Trophoblast cell (in vitro differentiated cells and primary cell): ENCODE measurements at regions not wholly inside any gene's neighbourhood (a gene's known extent, or its start where the extent isn't known, plus 50 kb on each side); places are given as distances from the start of the nearest gene placed in this dataset.

Experiments
- DNase-seq, 2 donors: peaks; one replicate each; pipeline ENCODE4 v3.0.0-alpha.2; 2016
- H2AFZ ChIP-seq: 2 replicates; pipeline ENCODE4 v1.6.1; 2013; ENCODE audit warnings: low read length, moderate library complexity, mild to moderate bottlenecking; ENCODE audit not compliant: insufficient read depth, poor library complexity
- H2AK5ac ChIP-seq: 2 replicates; pipeline ENCODE4 v1.6.1; 2013; ENCODE audit warnings: mild to moderate bottlenecking, low read length
- H2BK120ac ChIP-seq: 2 replicates; pipeline ENCODE4 v1.6.1; 2013; ENCODE audit warnings: low read length, mild to moderate bottlenecking, moderate library complexity; ENCODE audit not compliant: insufficient read depth, poor library complexity
- H2BK12ac ChIP-seq: 2 replicates; pipeline ENCODE4 v1.6.1; 2013; ENCODE audit warnings: mild to moderate bottlenecking, low read length, moderate library complexity
- H2BK5ac ChIP-seq: 2 replicates; pipeline ENCODE4 v1.6.1; 2013; ENCODE audit warnings: low read length, low read depth, moderate library complexity, mild to moderate bottlenecking; ENCODE audit not compliant: poor library complexity
- H3K14ac ChIP-seq: 2 replicates; pipeline ENCODE4 v1.6.1; 2013; ENCODE audit warnings: mild to moderate bottlenecking, low read length
- H3K18ac ChIP-seq: 2 replicates; pipeline ENCODE4 v1.6.1; 2013; ENCODE audit warnings: mild to moderate bottlenecking, low read length
- H3K23ac ChIP-seq: 2 replicates; pipeline ENCODE4 v1.6.1; 2013; ENCODE audit warnings: low read length
- H3K27ac ChIP-seq: 2 replicates; pipeline ENCODE4 v1.5.1; 2013; ENCODE audit warnings: low read depth, mild to moderate bottlenecking, inconsistent platforms, low read length, moderate library complexity
- H3K27me3 ChIP-seq: 2 replicates; pipeline ENCODE4 v1.6.1; 2013; ENCODE audit warnings: inconsistent platforms, mild to moderate bottlenecking, low read length, moderate library complexity; ENCODE audit not compliant: insufficient read depth
- H3K36me3 ChIP-seq, 2 experiments: 1 replicate in 1 of 2; 2 replicates in 1 of 2; pipeline ENCODE4 v1.6.1; 2013; ENCODE audit warnings: low read length in 2 of 2, mild to moderate bottlenecking in 2 of 2, moderate library complexity in 1 of 2; ENCODE audit not compliant: insufficient read depth in 2 of 2, control insufficient read depth in 1 of 2
- H3K4ac ChIP-seq: 2 replicates; pipeline ENCODE4 v1.6.1; 2013; ENCODE audit warnings: low read depth, mild to moderate bottlenecking, low read length, moderate library complexity
- H3K4me1 ChIP-seq, 2 experiments: 1 replicate in 1 of 2; 2 replicates in 1 of 2; pipeline ENCODE4 v1.6.1; 2013; ENCODE audit warnings: low read length in 2 of 2, mild to moderate bottlenecking in 2 of 2, moderate library complexity in 1 of 2; ENCODE audit not compliant: insufficient read depth in 2 of 2, control insufficient read depth in 1 of 2
- H3K4me2 ChIP-seq: 2 replicates; pipeline ENCODE4 v1.6.1; 2013; ENCODE audit warnings: inconsistent platforms, mild to moderate bottlenecking, low read length, moderate library complexity
- H3K4me3 ChIP-seq: 2 replicates; pipeline ENCODE4 v1.5.1; 2013; ENCODE audit warnings: mild to moderate bottlenecking, low read depth, low read length, inconsistent platforms
- H3K79me1 ChIP-seq: one replicate; pipeline ENCODE4 v1.6.1; 2013; ENCODE audit warnings: low read length
- H3K79me2 ChIP-seq: 2 replicates; pipeline ENCODE4 v1.6.1; 2013; ENCODE audit warnings: low read length, mild to moderate bottlenecking; ENCODE audit not compliant: control insufficient read depth, insufficient read depth, poor library complexity
- H3K9ac ChIP-seq: 2 replicates; pipeline ENCODE4 v1.6.1; 2013; ENCODE audit warnings: mild to moderate bottlenecking, low read length
- H3K9me3 ChIP-seq: 2 replicates; pipeline ENCODE4 v1.6.1; 2013; ENCODE audit warnings: low read depth, mild to moderate bottlenecking, control low read depth, inconsistent platforms, low read length; ENCODE audit not compliant: insufficient read depth
- H4K12ac ChIP-seq: 2 replicates; pipeline ENCODE4 v1.6.1; 2013; ENCODE audit warnings: low read depth, mild to moderate bottlenecking, low read length, moderate library complexity
- H4K8ac ChIP-seq: 2 replicates; pipeline ENCODE4 v1.6.1; 2013; ENCODE audit warnings: low read depth, mild to moderate bottlenecking, low read length, moderate library complexity
- H4K91ac ChIP-seq: one replicate; pipeline ENCODE4 v1.6.1; 2013; ENCODE audit warnings: low read depth, mild to moderate bottlenecking, low read length, moderate library complexity
- WGBS: extraction: QIAGEN DNeasy Blood & Tissue Kit; methylation state at CpG from one replicate; pipeline ENCODE4 v1.1.7; 2013; ENCODE audit warnings: missing lambda C conversion rate; ENCODE audit not compliant: insufficient read length, insufficient coverage; ENCODE audit errors: extremely low coverage; 5-methylcytosine and 5-hydroxymethylcytosine counted together

DNA sequence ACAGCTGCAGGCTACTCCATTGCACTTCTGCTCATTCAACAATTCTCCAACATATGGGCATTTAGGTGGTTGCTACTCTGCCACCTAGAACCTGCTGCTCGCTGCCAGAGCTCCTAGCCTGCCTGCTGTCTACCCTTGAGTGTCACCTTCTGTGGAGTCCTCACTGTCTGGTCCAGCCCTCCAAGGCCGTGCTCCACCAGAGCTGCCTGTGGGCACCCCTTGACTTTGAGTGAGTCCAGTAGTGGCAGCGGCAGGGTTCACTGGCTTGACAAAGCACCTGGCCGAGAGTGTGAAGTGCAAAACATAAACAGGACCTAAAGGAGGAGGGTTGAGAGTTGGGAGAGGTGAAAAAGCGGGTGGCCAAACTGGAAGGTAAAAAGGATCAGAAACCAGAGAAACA lies 120.3 kb upstream of the DNAH14 start:
- no peaks in the 10 kb centered on the region for H3K36me3 ChIP-seq
- no peak overlapping the region for H2BK12ac ChIP-seq
- no peak overlapping the region for H3K9ac ChIP-seq
- H4K91ac ChIP-seq = no peak overlapping the region
- H3K23ac ChIP-seq = no peak overlapping the region
- peaks cover 7% of the 10 kb centered on the region for H3K9me3 ChIP-seq
- H3K27me3 ChIP-seq = no peaks in the 10 kb centered on the region
- no peak overlapping the region for H2BK120ac ChIP-seq
- H3K4me3 ChIP-seq = no peak overlapping the region
- no peaks in the 10 kb centered on the region for H3K4me1 ChIP-seq
- H2AFZ ChIP-seq = no peak overlapping the region
- no peak overlapping the region for H3K27ac ChIP-seq
- no peaks in the 10 kb centered on the region for H3K79me1 ChIP-seq
- DNase-seq = no peak
- H3K14ac ChIP-seq = no peak overlapping the region
- no peak overlapping the region for H3K4ac ChIP-seq
- H2BK5ac ChIP-seq = no peak overlapping the region
- H3K4me2 ChIP-seq = no peak overlapping the region
- no peak overlapping the region for H4K8ac ChIP-seq
- H2AK5ac ChIP-seq = no peak overlapping the region
- no CpG with 5 or more reads among the region's 5 CpGs for WGBS
- no peak overlapping the region for H3K18ac ChIP-seq
- no peaks in the 10 kb centered on the region for H3K79me2 ChIP-seq
- no peak overlapping the region for H4K12ac ChIP-seq

DNA sequence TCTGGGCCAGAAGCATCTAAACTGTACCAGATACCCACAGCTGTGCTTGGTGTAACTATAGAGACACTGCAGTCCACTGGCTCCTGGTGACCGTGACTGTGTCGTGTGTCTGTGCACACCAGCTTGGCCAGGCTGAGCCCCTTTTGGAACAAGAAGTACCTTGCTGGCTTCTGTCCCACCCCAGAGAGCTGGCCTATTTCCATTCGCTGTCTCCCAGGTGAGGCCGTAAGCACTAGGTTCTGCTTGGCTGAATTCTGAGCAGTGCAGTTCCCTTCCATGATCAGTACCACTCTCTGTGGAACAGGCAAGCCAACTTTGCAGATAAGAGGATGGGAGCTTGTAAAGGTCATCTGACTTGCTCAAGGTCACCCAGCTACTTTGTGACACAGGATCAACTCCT lies 119.9 kb upstream of the DNAH14 start:
- WGBS = no CpG with 5 or more reads among the region's 4 CpGs
- no peak overlapping the region for H2AFZ ChIP-seq
- no peaks in the 10 kb centered on the region for H3K79me1 ChIP-seq
- no peak overlapping the region for H4K8ac ChIP-seq
- H3K18ac ChIP-seq = no peak overlapping the region
- H3K4me2 ChIP-seq = no peak overlapping the region
- H3K4me1 ChIP-seq = no peaks in the 10 kb centered on the region
- H3K23ac ChIP-seq = no peak overlapping the region
- no peak overlapping the region for H3K4ac ChIP-seq
- H2BK120ac ChIP-seq = no peak overlapping the region
- H4K12ac ChIP-seq = no peak overlapping the region
- peak overlapping the region; percentile 58 for H3K4me3 ChIP-seq
- DNase-seq = no peak
- H3K79me2 ChIP-seq = no peaks in the 10 kb centered on the region
- no peak overlapping the region for H3K27ac ChIP-seq
- H3K36me3 ChIP-seq = no peaks in the 10 kb centered on the region
- H2BK5ac ChIP-seq = no peak overlapping the region
- H4K91ac ChIP-seq = no peak overlapping the region
- no peak overlapping the region for H3K14ac ChIP-seq
- no peak overlapping the region for H3K9ac ChIP-seq
- no peak overlapping the region for H2AK5ac ChIP-seq
- no peak overlapping the region for H2BK12ac ChIP-seq
- no peaks in the 10 kb centered on the region for H3K27me3 ChIP-seq
- peaks cover 7% of the 10 kb centered on the region for H3K9me3 ChIP-seq

DNA sequence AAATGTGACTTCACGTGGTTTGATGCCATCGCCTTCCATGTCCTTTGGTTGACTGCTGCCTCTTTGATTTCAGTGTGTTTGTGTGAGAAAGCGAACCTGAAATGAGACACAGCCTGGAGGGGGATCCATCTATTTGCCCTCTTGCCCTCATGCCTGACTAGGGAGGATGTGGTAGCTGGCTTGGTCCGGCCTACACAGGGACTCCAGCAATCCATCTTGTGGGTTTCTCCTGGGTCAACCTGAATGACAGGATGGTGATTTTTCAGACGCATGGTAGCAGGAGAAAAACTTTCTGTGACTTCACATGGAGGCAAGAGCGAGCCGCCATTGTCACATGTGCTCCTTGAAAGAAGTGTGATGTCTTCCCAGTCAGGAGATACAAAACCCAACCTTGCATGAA lies 117.9 kb upstream of the DNAH14 start:
- Histone ChIP-seq H3K4me2 (no peak overlapping the region), H3K4ac (no peak overlapping the region), H3K4me3 (no peak overlapping the region), H3K14ac (no peak overlapping the region), H2AK5ac (no peak overlapping the region), H2BK120ac (no peak overlapping the region), H3K4me1 (no peaks in the 10 kb centered on the region), H3K18ac (no peak overlapping the region), H3K27ac (no peak overlapping the region), H3K79me1 (no peaks in the 10 kb centered on the region), H3K27me3 (no peaks in the 10 kb centered on the region), H3K23ac (no peak overlapping the region), H4K12ac (no peak overlapping the region), H3K79me2 (no peaks in the 10 kb centered on the region), H2AFZ (no peak overlapping the region), H3K36me3 (no peaks in the 10 kb centered on the region), H3K9me3 (peaks cover 7% of the 10 kb centered on the region), H3K9ac (no peak overlapping the region), H2BK12ac (no peak overlapping the region), H4K91ac (no peak overlapping the region), H2BK5ac (no peak overlapping the region), H4K8ac (no peak overlapping the region)
- no peak for DNase-seq
- WGBS = no CpG with 5 or more reads among the region's 7 CpGs

DNA sequence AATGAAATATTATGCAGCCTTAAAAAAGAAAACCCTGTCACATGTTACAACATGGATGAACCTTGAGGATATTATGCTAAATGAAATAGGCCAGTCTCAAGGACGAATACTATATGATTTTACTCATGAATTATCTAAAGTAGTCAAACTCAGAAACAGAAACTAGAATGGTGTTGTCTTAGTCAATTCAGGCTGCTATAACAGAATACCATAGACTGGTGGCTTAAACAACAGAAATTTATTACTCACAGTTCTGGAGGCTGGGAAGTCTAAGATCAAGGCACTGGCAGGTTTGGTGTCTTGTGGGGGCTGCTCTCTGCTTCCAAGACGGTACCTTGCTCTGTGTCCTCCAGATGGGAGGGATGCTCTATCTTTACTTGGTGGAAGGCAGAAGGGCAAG lies 113.8 kb upstream of the DNAH14 start:
- Histone ChIP-seq H2AK5ac (no peak overlapping the region), H2BK120ac (no peak overlapping the region), H3K4me2 (no peak overlapping the region), H3K79me2 (no peaks in the 10 kb centered on the region), H3K23ac (no peak overlapping the region), H3K9me3 (no peaks in the 10 kb centered on the region), H3K36me3 (no peaks in the 10 kb centered on the region), H3K4ac (no peak overlapping the region), H2BK12ac (no peak overlapping the region), H4K12ac (no peak overlapping the region), H4K8ac (no peak overlapping the region), H3K27me3 (no peaks in the 10 kb centered on the region), H3K27ac (no peak overlapping the region), H4K91ac (no peak overlapping the region), H3K4me1 (no peaks in the 10 kb centered on the region), H3K9ac (no peak overlapping the region), H2BK5ac (no peak overlapping the region), H3K79me1 (no peaks in the 10 kb centered on the region), H2AFZ (no peak overlapping the region), H3K4me3 (no peak overlapping the region), H3K18ac (no peak overlapping the region), H3K14ac (no peak overlapping the region)
- no CpG with 5 or more reads among the region's 2 CpGs for WGBS
- no peak for DNase-seq

DNA sequence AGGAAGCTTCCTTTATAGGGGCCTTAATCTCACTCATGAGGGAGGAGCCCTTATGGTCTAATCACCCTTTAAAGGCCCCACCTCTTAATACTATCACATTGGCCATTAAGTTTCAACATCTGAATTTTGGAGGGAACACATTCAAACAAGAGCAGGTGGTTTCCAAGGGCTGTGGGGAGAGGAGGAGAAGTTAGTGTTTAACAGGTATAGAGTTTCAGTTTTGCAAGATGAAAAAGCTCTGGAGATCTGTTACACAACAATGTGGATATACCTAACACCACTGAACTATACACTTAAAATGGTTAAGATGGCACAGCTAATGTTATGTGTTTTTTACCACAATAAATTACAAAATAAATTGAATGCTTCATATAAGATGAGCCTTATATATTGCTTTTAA lies 113.4 kb upstream of the DNAH14 start:
- DNase-seq = no peak
- Histone ChIP-seq H3K9me3 (no peaks in the 10 kb centered on the region), H3K79me2 (no peaks in the 10 kb centered on the region), H3K9ac (no peak overlapping the region), H3K79me1 (no peaks in the 10 kb centered on the region), H3K18ac (no peak overlapping the region), H2AFZ (no peak overlapping the region), H3K27ac (no peak overlapping the region), H3K36me3 (no peaks in the 10 kb centered on the region), H4K12ac (no peak overlapping the region), H3K4me2 (no peak overlapping the region), H3K4me1 (no peaks in the 10 kb centered on the region), H3K4ac (no peak overlapping the region), H3K23ac (no peak overlapping the region), H3K14ac (no peak overlapping the region), H2BK5ac (no peak overlapping the region), H4K91ac (no peak overlapping the region), H4K8ac (no peak overlapping the region), H2BK12ac (no peak overlapping the region), H3K27me3 (no peaks in the 10 kb centered on the region), H2BK120ac (no peak overlapping the region), H3K4me3 (no peak overlapping the region), H2AK5ac (no peak overlapping the region)
